ENCODE measurements at regions not wholly inside any gene's neighbourhood (a gene's known extent, or its start where the extent isn't known, plus 50 kb on each side); places are given as distances from the start of the nearest gene placed in this dataset.
"Not testable (repeated sequence)": the region's sequence is repeated elsewhere in the genome, so short reads cannot be mapped to it uniquely, and the experiment has no call there.

GRCh38 chr3:192042116-192042515 lies 581.2 kb downstream of the PYDC2 start:
- Histone ChIP-seq H3K36me3 (ENCODE audit: insufficient read depth, low read length) (no peaks in the 10 kb centered on the region), H3K9ac (ENCODE audit: low read depth, low read length) (no peak overlapping the region), H3K4me1 (ENCODE audit: insufficient read depth, low read length) (peaks cover 8% of the 10 kb centered on the region; the same call in 1 of the 2 replicates), H3K9me3 (ENCODE audit: control insufficient read depth, insufficient read depth, low read length) (no peaks in the 10 kb centered on the region)

- H3K4me1 ChIP-seq (ENCODE audit: insufficient read depth, low read length) = no peaks in the 10 kb centered on the region
- no peak overlapping the region for H3K9ac ChIP-seq (ENCODE audit: low read depth, low read length)
- no peaks in the 10 kb centered on the region for H3K36me3 ChIP-seq (ENCODE audit: insufficient read depth, low read length)
- no peaks in the 10 kb centered on the region for H3K9me3 ChIP-seq (ENCODE audit: control insufficient read depth, insufficient read depth, low read length)
These were observed 593.9 kb downstream of the PYDC2 start for GRCh38 chr3:192054881-192055280.

- no peaks in the 10 kb centered on the region for H3K4me1 ChIP-seq (ENCODE audit: insufficient read depth, low read length)
- no peaks in the 10 kb centered on the region for H3K9me3 ChIP-seq (ENCODE audit: control insufficient read depth, insufficient read depth, low read length)
- H3K36me3 ChIP-seq (ENCODE audit: insufficient read depth, low read length) = no peaks in the 10 kb centered on the region
- H3K9ac ChIP-seq (ENCODE audit: low read depth, low read length) = no peak overlapping the region
These were observed 595.0 kb downstream of the PYDC2 start for GRCh38 chr3:192055946-192056345.

GRCh38 chr3:192057261-192057660 lies 596.3 kb downstream of the PYDC2 start:
- H3K36me3 ChIP-seq (ENCODE audit: insufficient read depth, low read length) = no peaks in the 10 kb centered on the region
- no peak overlapping the region for H3K9ac ChIP-seq (ENCODE audit: low read depth, low read length)
- H3K4me1 ChIP-seq (ENCODE audit: insufficient read depth, low read length) = no peaks in the 10 kb centered on the region
- no peaks in the 10 kb centered on the region for H3K9me3 ChIP-seq (ENCODE audit: control insufficient read depth, insufficient read depth, low read length)

GRCh38 chr3:192060160-192060781 lies 599.3 kb downstream of the PYDC2 start:
- Histone ChIP-seq H3K9me3 (ENCODE audit: control insufficient read depth, insufficient read depth, low read length) (no peaks in the 10 kb centered on the region), H3K9ac (ENCODE audit: low read depth, low read length) (no peak overlapping the region), H3K4me1 (ENCODE audit: insufficient read depth, low read length) (peaks cover 5% of the 10 kb centered on the region; the same call in 1 of the 2 replicates), H3K36me3 (ENCODE audit: insufficient read depth, low read length) (no peaks in the 10 kb centered on the region)

- no peaks in the 10 kb centered on the region for H3K9me3 ChIP-seq (ENCODE audit: control insufficient read depth, insufficient read depth, low read length)
- no peaks in the 10 kb centered on the region for H3K36me3 ChIP-seq (ENCODE audit: insufficient read depth, low read length)
- H3K9ac ChIP-seq (ENCODE audit: low read depth, low read length) = no peak overlapping the region
- peaks cover 5% of the 10 kb centered on the region; the same call in 1 of the 2 replicates for H3K4me1 ChIP-seq (ENCODE audit: insufficient read depth, low read length)
These were observed 600.5 kb downstream of the PYDC2 start for GRCh38 chr3:192061426-192061825.

- Histone ChIP-seq H3K36me3 (ENCODE audit: insufficient read depth, low read length) (no peaks in the 10 kb centered on the region), H3K4me1 (ENCODE audit: insufficient read depth, low read length) (peaks cover 5% of the 10 kb centered on the region; the same call in 1 of the 2 replicates), H3K9me3 (ENCODE audit: control insufficient read depth, insufficient read depth, low read length) (no peaks in the 10 kb centered on the region), H3K9ac (ENCODE audit: low read depth, low read length) (no peak overlapping the region)
These were observed 601.2 kb downstream of the PYDC2 start for GRCh38 chr3:192062186-192062585.

GRCh38 chr3:192063570-192063969 lies 602.6 kb downstream of the PYDC2 start:
- peak overlapping the region; percentile 42; the same call in 1 of the 2 replicates for H3K9ac ChIP-seq (ENCODE audit: low read depth, low read length)
- H3K4me1 ChIP-seq (ENCODE audit: insufficient read depth, low read length) = peaks cover 5% of the 10 kb centered on the region; the same call in 1 of the 2 replicates
- H3K36me3 ChIP-seq (ENCODE audit: insufficient read depth, low read length) = no peaks in the 10 kb centered on the region
- H3K9me3 ChIP-seq (ENCODE audit: control insufficient read depth, insufficient read depth, low read length) = no peaks in the 10 kb centered on the region

GRCh38 chr3:192064959-192065358 lies 604.0 kb downstream of the PYDC2 start:
- no peaks in the 10 kb centered on the region for H3K36me3 ChIP-seq (ENCODE audit: insufficient read depth, low read length)
- H3K9ac ChIP-seq (ENCODE audit: low read depth, low read length) = no peak overlapping the region
- H3K4me1 ChIP-seq (ENCODE audit: insufficient read depth, low read length) = peaks cover 5% of the 10 kb centered on the region; the same call in 1 of the 2 replicates
- no peaks in the 10 kb centered on the region for H3K9me3 ChIP-seq (ENCODE audit: control insufficient read depth, insufficient read depth, low read length)

- H3K36me3 ChIP-seq (ENCODE audit: insufficient read depth, low read length); H3K9ac ChIP-seq (ENCODE audit: low read depth, low read length); H3K4me1 ChIP-seq (ENCODE audit: insufficient read depth, low read length); H3K9me3 ChIP-seq (ENCODE audit: control insufficient read depth, insufficient read depth, low read length): not testable (repeated sequence)
These were observed 605.3 kb downstream of the PYDC2 start for GRCh38 chr3:192066253-192066652.

- Histone ChIP-seq H3K9ac (ENCODE audit: low read depth, low read length) (no peak overlapping the region), H3K4me1 (ENCODE audit: insufficient read depth, low read length) (peaks cover 5% of the 10 kb centered on the region; the same call in 1 of the 2 replicates), H3K9me3 (ENCODE audit: control insufficient read depth, insufficient read depth, low read length) (no peaks in the 10 kb centered on the region), H3K36me3 (ENCODE audit: insufficient read depth, low read length) (no peaks in the 10 kb centered on the region)
These were observed 607.7 kb downstream of the PYDC2 start for GRCh38 chr3:192068464-192069254.

- peaks cover 17% of the 10 kb centered on the region; the same call in 1 of the 2 replicates for H3K4me1 ChIP-seq (ENCODE audit: insufficient read depth, low read length)
- no peak overlapping the region for H3K9ac ChIP-seq (ENCODE audit: low read depth, low read length)
- H3K9me3 ChIP-seq (ENCODE audit: control insufficient read depth, insufficient read depth, low read length) = no peaks in the 10 kb centered on the region; the same call in 1 of the 2 replicates
- H3K36me3 ChIP-seq (ENCODE audit: insufficient read depth, low read length) = no peaks in the 10 kb centered on the region
These were observed 617.0 kb downstream of the PYDC2 start for GRCh38 chr3:192077795-192078497.

- H3K4me1 ChIP-seq (ENCODE audit: insufficient read depth, low read length) = peaks cover 17% of the 10 kb centered on the region; the same call in 1 of the 2 replicates
- H3K9ac ChIP-seq (ENCODE audit: low read depth, low read length) = no peak overlapping the region
- no peaks in the 10 kb centered on the region for H3K36me3 ChIP-seq (ENCODE audit: insufficient read depth, low read length)
- H3K9me3 ChIP-seq (ENCODE audit: control insufficient read depth, insufficient read depth, low read length) = no peaks in the 10 kb centered on the region; the same call in 1 of the 2 replicates
These were observed 618.1 kb downstream of the PYDC2 start for GRCh38 chr3:192079098-192079497.

GRCh38 chr3:192080336-192080735 lies 619.4 kb downstream of the PYDC2 start:
- no peaks in the 10 kb centered on the region for H3K36me3 ChIP-seq (ENCODE audit: insufficient read depth, low read length)
- H3K9me3 ChIP-seq (ENCODE audit: control insufficient read depth, insufficient read depth, low read length) = no peaks in the 10 kb centered on the region; the same call in 1 of the 2 replicates
- no peak overlapping the region for H3K9ac ChIP-seq (ENCODE audit: low read depth, low read length)
- peaks cover 17% of the 10 kb centered on the region; the same call in 1 of the 2 replicates for H3K4me1 ChIP-seq (ENCODE audit: insufficient read depth, low read length)

Measured in ES-I3 (cell line).